GM12874 (cell line): ENCODE measurements at regions not wholly inside any gene's neighbourhood (a gene's known extent, or its start where the extent isn't known, plus 50 kb on each side); places are given as distances from the start of the nearest gene placed in this dataset.

Experiments
- TF ChIP-seq, protein P1 (sequence below): IDR thresholded peaks from 2 replicates; pipeline ENCODE4 v1.5.1; 2011; ENCODE audit warnings: low read depth, mild to moderate bottlenecking, control low read depth, low read length, moderate library complexity; ENCODE audit not compliant: insufficient read depth

- TF ChIP-seq, protein P1, sequence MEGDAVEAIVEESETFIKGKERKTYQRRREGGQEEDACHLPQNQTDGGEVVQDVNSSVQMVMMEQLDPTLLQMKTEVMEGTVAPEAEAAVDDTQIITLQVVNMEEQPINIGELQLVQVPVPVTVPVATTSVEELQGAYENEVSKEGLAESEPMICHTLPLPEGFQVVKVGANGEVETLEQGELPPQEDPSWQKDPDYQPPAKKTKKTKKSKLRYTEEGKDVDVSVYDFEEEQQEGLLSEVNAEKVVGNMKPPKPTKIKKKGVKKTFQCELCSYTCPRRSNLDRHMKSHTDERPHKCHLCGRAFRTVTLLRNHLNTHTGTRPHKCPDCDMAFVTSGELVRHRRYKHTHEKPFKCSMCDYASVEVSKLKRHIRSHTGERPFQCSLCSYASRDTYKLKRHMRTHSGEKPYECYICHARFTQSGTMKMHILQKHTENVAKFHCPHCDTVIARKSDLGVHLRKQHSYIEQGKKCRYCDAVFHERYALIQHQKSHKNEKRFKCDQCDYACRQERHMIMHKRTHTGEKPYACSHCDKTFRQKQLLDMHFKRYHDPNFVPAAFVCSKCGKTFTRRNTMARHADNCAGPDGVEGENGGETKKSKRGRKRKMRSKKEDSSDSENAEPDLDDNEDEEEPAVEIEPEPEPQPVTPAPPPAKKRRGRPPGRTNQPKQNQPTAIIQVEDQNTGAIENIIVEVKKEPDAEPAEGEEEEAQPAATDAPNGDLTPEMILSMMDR = no peak
These were observed 84.5 kb downstream of the AREG start for GRCh38 chr4:74529284-74530041.

GRCh38 chr4:74531963-74532794 lies 87.2 kb downstream of the AREG start:
- TF ChIP-seq, protein P1 = peak; percentile 47

GRCh38 chr4:74534121-74534520 lies 89.2 kb downstream of the AREG start:
- TF ChIP-seq, protein P1 = no peak

DNA sequence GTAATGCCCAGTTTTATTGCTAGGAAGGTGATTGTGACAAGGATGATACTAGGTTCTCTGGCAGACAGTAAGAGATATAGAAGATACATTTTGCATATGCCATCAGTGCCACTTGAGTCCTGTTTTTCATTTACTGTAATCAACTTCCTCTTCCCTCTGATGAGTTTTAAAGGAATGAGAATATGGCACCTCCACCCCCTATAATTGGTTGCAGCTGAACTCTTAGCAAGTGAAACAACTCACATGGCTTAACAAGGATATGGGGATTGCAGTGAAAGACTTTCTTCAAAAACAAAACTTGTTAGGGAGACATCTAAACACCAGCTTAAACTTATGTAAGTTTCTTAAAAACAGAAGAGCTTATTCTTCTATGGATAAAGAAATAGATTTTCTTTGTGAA lies 90.0 kb downstream of the AREG start:
- TF ChIP-seq, protein P1 = no peak

DNA sequence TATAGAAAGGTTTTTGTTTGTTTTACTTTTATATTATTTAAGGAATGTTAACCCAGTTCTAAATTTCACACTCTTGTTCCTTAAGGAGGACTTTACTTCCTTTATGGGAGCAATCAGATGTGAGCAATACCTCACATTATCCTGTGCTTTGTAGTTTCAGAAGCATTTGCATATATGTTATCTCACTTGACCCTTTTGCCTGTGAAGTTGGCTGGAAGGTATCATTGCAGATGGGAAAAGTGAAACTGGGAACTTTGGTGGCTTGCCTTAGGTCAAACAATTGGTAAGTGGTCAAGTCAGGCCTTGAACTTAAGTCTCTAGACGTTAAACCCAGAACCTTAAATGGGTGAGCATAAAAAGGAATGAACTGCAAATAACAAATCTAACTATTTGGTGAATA lies 90.6 kb downstream of the AREG start:
- TF ChIP-seq, protein P1 = no peak

- TF ChIP-seq, protein P1 = no peak
These were observed 91.6 kb downstream of the AREG start for GRCh38 chr4:74536557-74536956.

GRCh38 chr4:74537459-74537858 lies 92.5 kb downstream of the AREG start:
- TF ChIP-seq, protein P1 = no peak
